A549 (cell line): ENCODE measurements at regions not wholly inside any gene's neighbourhood (a gene's known extent, or its start where the extent isn't known, plus 50 kb on each side); places are given as distances from the start of the nearest gene placed in this dataset.

Experiments used
- ATAC-seq, 2 experiments: fragments of 200-7000 bp in 1 of 2; fragments of >200 bp in 1 of 2; cut with Nextera tagmentation in 1 of 2; cut with Tn5 transposase in 1 of 2; 3 replicates each; pipeline versions ENCODE4 v1.8.0 to v1.9.1; 2018 to 2020; ENCODE audit warnings: mild to moderate bottlenecking in 1 of 2, moderate library complexity in 1 of 2
- CTCF ChIA-PET: fragments of 300-600 bp; sonication (Branson Sonifier 250); formaldehyde crosslinking; extraction: SDS; loops from one replicate; lab custom pipeline; 2021; ENCODE audit warnings: antibody characterized with exemption, inconsistent platforms; lab: Yijun Ruan, JAX
- POLR2A ChIA-PET: fragments of 350-600 bp; formaldehyde crosslinking; extraction: SDS; loops from one replicate; lab custom pipeline; 2021; ENCODE audit warnings: antibody characterized with exemption, inconsistent platforms; lab: Yijun Ruan, JAX
- DNase-seq, 2 experiments: peaks; one replicate each; pipeline versions ENCODE4 v3.0.0 to v3.0.0-alpha.2; 2011 to 2016; ENCODE audit warnings: low read depth in 1 of 2, low spot score in 1 of 2
- FAIRE-seq: peaks from 2 replicates; lab custom pipeline; 2011; peaks lifted over from hg19 to GRCh38; lab: Jason Lieb, UNC
- H3K27ac ChIP-seq, 2 experiments: fragments of >200 bp; sonication (Bioruptor Twin); formaldehyde crosslinking; 3 replicates each; pipeline ENCODE4 v1.5.1; 2016 to 2017
- H3K4me1 ChIP-seq: fragments of >200 bp; sonication (Bioruptor Twin); formaldehyde crosslinking; 3 replicates; pipeline ENCODE4 v1.6.1; 2016
- H3K4me2 ChIP-seq: fragments of >200 bp; sonication (Bioruptor Twin); formaldehyde crosslinking; 3 replicates; pipeline ENCODE4 v1.6.1; 2016
- H3K4me3 ChIP-seq: fragments of >200 bp; sonication (Bioruptor Twin); formaldehyde crosslinking; 3 replicates; pipeline ENCODE4 v1.5.1; 2016
- H3K9me3 ChIP-seq: fragments of >200 bp; sonication (Bioruptor Twin); formaldehyde crosslinking; 3 replicates; pipeline ENCODE4 v1.6.1; 2016
- BHLHE40 ChIP-seq: IDR thresholded peaks from 2 replicates; pipeline ENCODE4 v1.6.1; 2012; ENCODE audit warnings: low read depth, low read length, inconsistent platforms
- CBX2 ChIP-seq: fragments of 200-600 bp; sonication (generic); IDR thresholded peaks from 2 replicates; pipeline ENCODE4 v1.6.1; 2016; ENCODE audit warnings: low read depth, mild to moderate bottlenecking, borderline replicate concordance
- CBX8 ChIP-seq: fragments of 200-600 bp; sonication (generic); IDR thresholded peaks from 2 replicates; pipeline ENCODE4 v1.6.1; 2016
- CHD2 ChIP-seq: fragments of 150-350 bp; IDR thresholded peaks from 2 replicates; pipeline ENCODE4 v1.6.1; 2014; ENCODE audit warnings: low read length; ENCODE audit not compliant: partially characterized antibody
- CHD4 ChIP-seq: fragments of 200-600 bp; sonication (generic); IDR thresholded peaks from 2 replicates; pipeline ENCODE4 v1.6.1; 2016; ENCODE audit warnings: antibody characterized with exemption, mild to moderate bottlenecking, borderline replicate concordance
- E2F6 ChIP-seq: IDR thresholded peaks from 2 replicates; pipeline ENCODE4 v1.6.1; 2012; ENCODE audit warnings: low read depth, borderline replicate concordance
- EHMT2 ChIP-seq: fragments of 200-600 bp; sonication (generic); IDR thresholded peaks from 2 replicates; pipeline ENCODE4 v1.6.1; 2016; ENCODE audit warnings: antibody characterized with exemption, low read depth, mild to moderate bottlenecking, moderate library complexity
- ELK1 ChIP-seq: fragments of 150-350 bp; IDR thresholded peaks from 2 replicates; pipeline ENCODE4 v1.6.1; 2014; ENCODE audit warnings: low read depth, mild to moderate bottlenecking, low read length
- ESRRA ChIP-seq: fragments of 150-350 bp; IDR thresholded peaks from 2 replicates; pipeline ENCODE4 v1.6.1; 2014; ENCODE audit warnings: mild to moderate bottlenecking, low read length, borderline replicate concordance
- FOSL2 ChIP-seq, 2 experiments: fragments of 450-650 bp in 1 of 2; fragments of >200 bp in 1 of 2; sonication (Bioruptor Twin) in 1 of 2; formaldehyde crosslinking; IDR thresholded peaks; 2 replicates each; pipeline versions ENCODE4 v1.5.0 to v1.6.1; 2016 to 2020; ENCODE audit warnings: mild to moderate bottlenecking in 1 of 2, moderate library complexity in 1 of 2
- FOXS1 ChIP-seq: fragments of 250-450 bp; sonication (Bioruptor Pico); IDR thresholded peaks from 2 replicates; pipeline ENCODE4 v1.5.0; 2020; ENCODE audit warnings: mild to moderate bottlenecking, moderate library complexity
- GATA3 ChIP-seq: IDR thresholded peaks from 2 replicates; pipeline ENCODE4 v1.6.1; 2012; ENCODE audit warnings: borderline replicate concordance
- HEYL ChIP-seq: fragments of 250-450 bp; sonication (Bioruptor Pico); IDR thresholded peaks from 2 replicates; pipeline ENCODE4 v1.8.0; 2021; ENCODE audit warnings: mild to moderate bottlenecking, moderate library complexity
- JUN ChIP-seq, 2 experiments: fragments of >200 bp; sonication (Bioruptor Twin); formaldehyde crosslinking; IDR thresholded peaks; 2 replicates in 1 of 2; 3 replicates in 1 of 2; pipeline ENCODE4 v1.6.1; 2016 to 2017
- JUNB ChIP-seq: fragments of >200 bp; sonication (Bioruptor Twin); formaldehyde crosslinking; IDR thresholded peaks from 2 replicates; pipeline ENCODE4 v1.6.1; 2016
- KDM5A ChIP-seq: fragments of 200-600 bp; sonication (generic); IDR thresholded peaks from 2 replicates; pipeline ENCODE4 v1.6.1; 2016; ENCODE audit warnings: antibody characterized with exemption, mild to moderate bottlenecking
- MYC ChIP-seq: IDR thresholded peaks from 2 replicates; pipeline ENCODE4 v1.6.1; 2012; ENCODE audit warnings: mild to moderate bottlenecking, inconsistent platforms, low read length, improper control_type of control experiment, borderline replicate concordance
- NFE2L2 ChIP-seq: fragments of 150-350 bp; conservative IDR thresholded peaks from 2 replicates; pipeline ENCODE4 v1.6.1; 2014; ENCODE audit warnings: low read length
- RCOR1 ChIP-seq: fragments of 150-350 bp; IDR thresholded peaks from 2 replicates; pipeline ENCODE4 v1.6.1; 2014; ENCODE audit warnings: antibody characterized with exemption, low read length, low read depth
- RNF2 ChIP-seq: fragments of 200-600 bp; sonication (generic); IDR thresholded peaks from 2 replicates; pipeline ENCODE4 v1.6.1; 2016; ENCODE audit warnings: low read depth, mild to moderate bottlenecking, antibody characterized with exemption, moderate library complexity, borderline replicate concordance
- SREBF2 ChIP-seq: fragments of 450-650 bp; IDR thresholded peaks from 2 replicates; pipeline ENCODE4 v1.6.1; 2014; ENCODE audit warnings: mild to moderate bottlenecking, moderate library complexity
- TFCP2L1 ChIP-seq: fragments of 250-450 bp; sonication (Bioruptor Pico); IDR thresholded peaks from 2 replicates; pipeline ENCODE4 v1.5.0; 2021; ENCODE audit warnings: mild to moderate bottlenecking
- USF2 ChIP-seq: fragments of 450-650 bp; IDR thresholded peaks from 2 replicates; pipeline ENCODE4 v1.6.1; 2014; ENCODE audit warnings: antibody characterized with exemption
- WGBS: methylation state at CpG from one replicate; pipeline ENCODE4 v1.1.6; 2017; ENCODE audit errors: missing lambda C conversion rate; 5-methylcytosine and 5-hydroxymethylcytosine counted together

GRCh38 chr16:6031567-6031966, 934.0 kb upstream of the EEF2KMT start (continued):
- TF ChIP-seq USF2 (no peak), EHMT2 (no peak), JUN (IDR thresholded peaks at IDR 0.05) (no peak), CHD4 (no peak), CBX8 (no peak), GATA3 (no peak)
- TF ChIP-seq, all 56 proteins: peak for 0

- FAIRE-seq = no peak
- WGBS = 5% methylated on average over 5 of the region's 5 CpGs
- POLR2A ChIA-PET = no interaction called here
These were observed 933.5 kb upstream of the EEF2KMT start for GRCh38 chr16:6031102-6031501.

GRCh38 chr16:6027733-6028132, 930.1 kb upstream of the EEF2KMT start:
- no peak for DNase-seq
- H3K27ac ChIP-seq = no peak overlapping the region
- 2% methylated on average over 7 of the region's 7 CpGs for WGBS
- FAIRE-seq = no peak
- TF ChIP-seq SREBF2 (no peak), GATA3 (no peak), MYC (no peak), E2F6 (no peak), CBX2 (no peak), JUN (IDR thresholded peaks at IDR 0.05) (no peak), TFCP2L1 (CRISPR knock-in tag) (no peak), JUNB (no peak), FOSL2 (IDR thresholded peaks at IDR 0.05) (no peak), FOSL2 (CRISPR knock-in tag; IDR thresholded peaks at IDR 0.05) (no peak), FOXS1 (CRISPR knock-in tag) (no peak), RCOR1 (no peak), ELK1 (no peak), BHLHE40 (no peak), ESRRA (no peak), NFE2L2 (no peak), CHD2 (no peak), HEYL (CRISPR knock-in tag) (no peak), KDM5A (no peak), RNF2 (no peak)
- H3K9me3 ChIP-seq = no peaks in the 10 kb centered on the region
- H3K4me2 ChIP-seq = no peak overlapping the region
- no peak overlapping the region for H3K4me3 ChIP-seq
- ChIA-PET POLR2A (no interaction called here), CTCF (no interaction called here)
- ATAC-seq = no peak
- H3K4me1 ChIP-seq = no peaks in the 10 kb centered on the region

More at GRCh38 chr16:6031102-6031501, 933.5 kb upstream of the EEF2KMT start:
- no peaks in the 10 kb centered on the region for H3K4me1 ChIP-seq
- no peak overlapping the region for H3K4me2 ChIP-seq
- CTCF ChIA-PET = no interaction called here
- H3K4me3 ChIP-seq = no peak overlapping the region
- TF ChIP-seq NFE2L2 = no peak
- no peaks in the 10 kb centered on the region for H3K9me3 ChIP-seq
- ATAC-seq = no peak
- no peak for DNase-seq
- H3K27ac ChIP-seq = no peak overlapping the region
